ENCODE measurements at regions not wholly inside any gene's neighbourhood (a gene's known extent, or its start where the extent isn't known, plus 50 kb on each side); places are given as distances from the start of the nearest gene placed in this dataset.

GRCh38 chr6:165726965-165727381 lies 63.9 kb upstream of the PDE10A start:
- no peak for DNase-seq (ENCODE audit: low spot score in 2 of 2)
- H3K9me3 ChIP-seq = no peaks in the 10 kb centered on the region
- no peak overlapping the region for H3K27ac ChIP-seq
- H3K4me1 ChIP-seq = no peaks in the 10 kb centered on the region
- H3K36me3 ChIP-seq = no peaks in the 10 kb centered on the region
- H3K27me3 ChIP-seq = no peaks in the 10 kb centered on the region
- H3K4me3 ChIP-seq = no peak overlapping the region
- no peak for TF ChIP-seq POLR2AphosphoS5 (IDR thresholded peaks at IDR 0.05)
- TF ChIP-seq, protein P1, sequence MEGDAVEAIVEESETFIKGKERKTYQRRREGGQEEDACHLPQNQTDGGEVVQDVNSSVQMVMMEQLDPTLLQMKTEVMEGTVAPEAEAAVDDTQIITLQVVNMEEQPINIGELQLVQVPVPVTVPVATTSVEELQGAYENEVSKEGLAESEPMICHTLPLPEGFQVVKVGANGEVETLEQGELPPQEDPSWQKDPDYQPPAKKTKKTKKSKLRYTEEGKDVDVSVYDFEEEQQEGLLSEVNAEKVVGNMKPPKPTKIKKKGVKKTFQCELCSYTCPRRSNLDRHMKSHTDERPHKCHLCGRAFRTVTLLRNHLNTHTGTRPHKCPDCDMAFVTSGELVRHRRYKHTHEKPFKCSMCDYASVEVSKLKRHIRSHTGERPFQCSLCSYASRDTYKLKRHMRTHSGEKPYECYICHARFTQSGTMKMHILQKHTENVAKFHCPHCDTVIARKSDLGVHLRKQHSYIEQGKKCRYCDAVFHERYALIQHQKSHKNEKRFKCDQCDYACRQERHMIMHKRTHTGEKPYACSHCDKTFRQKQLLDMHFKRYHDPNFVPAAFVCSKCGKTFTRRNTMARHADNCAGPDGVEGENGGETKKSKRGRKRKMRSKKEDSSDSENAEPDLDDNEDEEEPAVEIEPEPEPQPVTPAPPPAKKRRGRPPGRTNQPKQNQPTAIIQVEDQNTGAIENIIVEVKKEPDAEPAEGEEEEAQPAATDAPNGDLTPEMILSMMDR (IDR thresholded peaks at IDR 0.05) = no peak
- no peak for TF ChIP-seq POLR2A (IDR thresholded peaks at IDR 0.05)
- 72% methylated on average over 20 of the region's 23 CpGs for WGBS

- Histone ChIP-seq H3K27ac (no peak overlapping the region), H3K27me3 (no peaks in the 10 kb centered on the region), H3K4me3 (no peak overlapping the region), H3K36me3 (no peaks in the 10 kb centered on the region), H3K4me1 (no peaks in the 10 kb centered on the region), H3K9me3 (no peaks in the 10 kb centered on the region)
- TF ChIP-seq POLR2A (IDR thresholded peaks at IDR 0.05) = no peak
- WGBS = 86% methylated on average over 25 of the region's 25 CpGs
- no peak for DNase-seq (ENCODE audit: low spot score in 2 of 2)
These were observed 63.3 kb upstream of the PDE10A start for GRCh38 chr6:165726290-165726875.

DNA sequence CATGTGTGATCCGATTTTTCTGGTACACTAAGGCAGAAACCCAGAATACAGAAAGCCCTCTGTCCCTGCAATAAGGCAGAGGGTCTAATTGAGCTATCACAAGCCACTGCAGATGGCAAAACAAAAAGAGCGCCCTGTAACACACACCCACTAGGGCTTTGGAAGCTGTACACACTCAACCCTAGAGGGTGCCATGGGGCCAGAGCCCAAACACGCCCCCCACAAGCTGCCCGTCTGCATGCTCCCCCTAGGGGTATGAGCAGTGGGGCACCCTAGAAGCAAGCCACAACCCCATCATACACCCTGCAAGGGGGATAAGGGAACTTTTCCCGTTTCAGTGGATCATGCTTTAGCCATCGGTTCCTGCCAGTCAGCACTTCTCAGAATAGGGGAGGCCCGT lies 62.2 kb upstream of the PDE10A start:
- DNase-seq (ENCODE audit: low spot score in 2 of 2) = no peak

GRCh38 chr6:165723326-165723725 lies 60.3 kb upstream of the PDE10A start:
- peaks cover 2% of the 10 kb centered on the region for H3K27me3 ChIP-seq
- H3K27ac ChIP-seq = no peak overlapping the region
- no peak overlapping the region for H3K4me3 ChIP-seq
- H3K4me1 ChIP-seq = no peaks in the 10 kb centered on the region
- no peaks in the 10 kb centered on the region for H3K9me3 ChIP-seq
- H3K36me3 ChIP-seq = no peaks in the 10 kb centered on the region
- 78% methylated on average over 9 of the region's 9 CpGs for WGBS
- no peak for DNase-seq (ENCODE audit: low spot score in 2 of 2)
- TF ChIP-seq, protein P1 (IDR thresholded peaks at IDR 0.05) = no peak
- TF ChIP-seq EP300 (IDR thresholded peaks at IDR 0.05) (no peak), POLR2A (IDR thresholded peaks at IDR 0.05) (no peak), POLR2AphosphoS5 (IDR thresholded peaks at IDR 0.05) (no peak)

More for the DNA sequence above, 62.2 kb upstream of the PDE10A start:
- TF ChIP-seq POLR2A (IDR thresholded peaks at IDR 0.05) (no peak), EP300 (IDR thresholded peaks at IDR 0.05) (no peak), POLR2AphosphoS5 (IDR thresholded peaks at IDR 0.05) (no peak)
- TF ChIP-seq, protein P1 (IDR thresholded peaks at IDR 0.05) = no peak
- Histone ChIP-seq H3K36me3 (no peaks in the 10 kb centered on the region), H3K27me3 (no peaks in the 10 kb centered on the region), H3K27ac (no peak overlapping the region), H3K4me3 (no peak overlapping the region), H3K9me3 (no peaks in the 10 kb centered on the region), H3K4me1 (no peaks in the 10 kb centered on the region)
- 89% methylated on average over 7 of the region's 7 CpGs for WGBS

- no peak overlapping the region for H3K27ac ChIP-seq
- no peaks in the 10 kb centered on the region for H3K4me1 ChIP-seq
- no peak for TF ChIP-seq POLR2AphosphoS5 (IDR thresholded peaks at IDR 0.05)
- TF ChIP-seq EP300 (IDR thresholded peaks at IDR 0.05) = no peak
- WGBS = 73% methylated on average over 4 of the region's 4 CpGs
- no peak for DNase-seq (ENCODE audit: low spot score in 2 of 2)
- no peaks in the 10 kb centered on the region for H3K36me3 ChIP-seq
- H3K4me3 ChIP-seq = no peak overlapping the region
- H3K27me3 ChIP-seq = peaks cover 2% of the 10 kb centered on the region
- H3K9me3 ChIP-seq = no peaks in the 10 kb centered on the region
These were observed 59.0 kb upstream of the PDE10A start for GRCh38 chr6:165722022-165722421.

DNA sequence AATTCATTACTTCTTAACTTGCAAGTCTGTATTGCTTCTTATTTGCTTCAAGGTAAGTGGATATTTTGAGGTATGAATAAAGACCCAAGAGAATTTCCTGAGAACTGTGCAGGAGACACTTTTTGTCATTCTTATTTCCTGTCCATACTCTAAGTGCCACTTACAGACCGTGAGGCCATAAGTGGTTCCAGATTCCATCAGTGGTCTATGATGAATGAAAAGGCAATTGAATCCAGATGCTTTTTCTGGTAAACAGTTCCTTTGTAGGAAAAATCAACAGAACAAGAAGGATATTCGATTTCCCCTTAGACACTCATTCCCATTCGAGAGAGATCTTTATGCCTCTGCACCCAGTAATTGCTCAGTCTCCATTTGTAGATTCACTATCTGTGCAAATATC lies 58.3 kb upstream of the PDE10A start:
- H3K27me3 ChIP-seq = peaks cover 2% of the 10 kb centered on the region
- no peak for DNase-seq (ENCODE audit: low spot score in 2 of 2)
- H3K4me3 ChIP-seq = no peak overlapping the region
- no peak overlapping the region for H3K27ac ChIP-seq
- no peaks in the 10 kb centered on the region for H3K9me3 ChIP-seq
- no peak for TF ChIP-seq EP300 (IDR thresholded peaks at IDR 0.05)
- TF ChIP-seq, protein P1 (IDR thresholded peaks at IDR 0.05) = no peak
- no peak for TF ChIP-seq POLR2AphosphoS5 (IDR thresholded peaks at IDR 0.05)
- TF ChIP-seq POLR2A (IDR thresholded peaks at IDR 0.05) = no peak
- H3K4me1 ChIP-seq = no peaks in the 10 kb centered on the region
- 41% methylated on average over 3 of the region's 3 CpGs for WGBS
- no peaks in the 10 kb centered on the region for H3K36me3 ChIP-seq
